ENCODE measurements at regions not wholly inside any gene's neighbourhood (a gene's known extent, or its start where the extent isn't known, plus 50 kb on each side); places are given as distances from the start of the nearest gene placed in this dataset.
"Not testable (repeated sequence)": the region's sequence is repeated elsewhere in the genome, so short reads cannot be mapped to it uniquely, and the experiment has no call there.

DNA sequence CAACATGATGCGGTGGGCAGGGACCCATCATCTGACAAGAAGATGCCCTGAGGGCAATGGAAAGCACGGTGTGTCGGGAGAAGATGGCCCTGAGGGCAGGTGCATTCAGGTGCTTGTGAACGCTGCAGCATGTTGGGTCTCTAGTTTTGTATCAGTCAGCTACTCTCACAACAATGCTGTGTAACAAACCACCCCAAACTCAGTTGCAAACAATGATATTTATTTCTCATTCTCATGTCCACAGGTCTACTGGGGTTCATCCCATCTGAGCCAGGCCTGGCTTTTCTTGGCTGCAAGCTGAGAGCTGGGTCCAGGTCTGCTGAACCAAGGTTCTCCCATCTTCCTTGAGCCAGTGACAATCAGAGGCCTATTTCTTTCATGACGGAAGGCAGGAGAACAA is 461.6 kb downstream of the PREX1 start:
- H3K36me3 ChIP-seq = no peaks in the 10 kb centered on the region
- H3K27ac ChIP-seq (replicated peaks) = no peak overlapping the region
- no peaks in the 10 kb centered on the region for H3K27me3 ChIP-seq (ENCODE audit: low read depth)
- H3K9me3 ChIP-seq (replicated peaks) = peaks cover 6% of the 10 kb centered on the region
- no peak overlapping the region for H3K4me3 ChIP-seq
- DNase-seq = no peak
- intact Hi-C loops (cut with micrococcal nuclease) = no loop called here
- TF ChIP-seq CTCF (IDR thresholded peaks at IDR 0.05; ENCODE audit: borderline replicate concordance) = no peak
- H3K4me1 ChIP-seq = peaks cover 14% of the 10 kb centered on the region

DNA sequence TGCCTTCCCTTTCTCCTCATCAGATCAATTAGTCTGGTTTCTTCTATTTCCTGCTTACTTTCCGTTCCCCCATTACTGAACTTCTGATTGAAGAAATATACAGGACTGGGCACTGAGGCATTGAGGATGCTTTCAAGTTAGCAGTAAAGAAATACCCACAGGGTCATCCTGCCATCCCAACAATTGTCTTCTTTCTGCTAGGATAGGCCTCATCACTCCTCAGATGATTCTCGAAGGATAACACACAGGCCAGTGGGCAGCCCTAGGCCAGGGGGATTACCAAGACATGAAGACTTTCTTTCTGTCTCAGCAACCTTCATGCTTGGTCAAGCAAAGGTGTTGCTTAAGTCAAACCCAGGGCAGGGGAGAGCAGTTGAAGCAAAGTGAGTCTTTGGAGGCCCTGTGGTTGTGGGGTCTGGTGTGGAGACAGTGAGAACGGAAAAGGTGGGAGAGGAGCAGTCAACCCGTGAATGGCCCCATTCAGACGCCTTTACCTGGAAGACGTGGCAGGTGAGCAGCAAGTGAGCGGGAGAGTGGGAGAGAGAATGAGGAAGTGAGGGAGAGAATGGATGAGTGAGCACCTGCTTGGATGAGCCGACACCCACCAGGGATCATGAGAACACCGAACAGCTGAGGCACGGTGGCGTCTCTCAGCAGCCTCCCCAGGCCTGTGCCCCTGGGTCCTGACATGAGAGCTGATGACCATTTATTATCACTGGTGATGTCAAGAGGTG is 462.9 kb downstream of the PREX1 start:
- Histone ChIP-seq H3K4me3 (no peak overlapping the region), H3K27me3 (ENCODE audit: low read depth) (no peaks in the 10 kb centered on the region), H3K27ac (replicated peaks) (no peak overlapping the region), H3K9me3 (replicated peaks) (peaks cover 6% of the 10 kb centered on the region), H3K4me1 (peaks cover 14% of the 10 kb centered on the region), H3K36me3 (no peaks in the 10 kb centered on the region)
- TF ChIP-seq CTCF (IDR thresholded peaks at IDR 0.05; ENCODE audit: borderline replicate concordance) = no peak
- DNase-seq = no peak
- intact Hi-C loops (cut with micrococcal nuclease) = no loop called here

DNA sequence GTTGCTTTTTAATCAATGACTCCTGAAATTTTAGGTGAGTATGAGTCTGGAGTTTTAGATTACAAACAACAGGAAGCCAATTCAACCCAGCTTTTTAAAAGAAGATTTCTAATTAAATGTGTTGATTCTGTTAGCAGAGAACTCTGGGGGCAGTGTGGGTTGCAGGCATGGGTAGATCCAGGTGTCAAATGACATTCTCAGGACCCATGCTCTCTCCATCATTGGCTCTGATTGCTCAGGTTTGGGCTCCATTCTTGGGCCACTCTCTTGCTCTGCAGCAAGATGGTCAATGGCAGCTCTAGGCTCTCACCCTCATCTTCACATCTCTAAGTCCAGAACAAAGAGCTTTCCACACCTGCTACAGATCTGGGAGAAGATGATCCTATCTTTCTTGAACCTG is 463.7 kb downstream of the PREX1 start:
- intact Hi-C loops (cut with micrococcal nuclease) = no loop called here
- no peaks in the 10 kb centered on the region for H3K36me3 ChIP-seq
- TF ChIP-seq CTCF (IDR thresholded peaks at IDR 0.05; ENCODE audit: borderline replicate concordance) = no peak
- H3K4me1 ChIP-seq = peaks cover 12% of the 10 kb centered on the region
- H3K4me3 ChIP-seq = no peak overlapping the region
- no peak overlapping the region for H3K27ac ChIP-seq (replicated peaks)
- peaks cover 6% of the 10 kb centered on the region for H3K9me3 ChIP-seq (replicated peaks)
- DNase-seq = no peak
- no peaks in the 10 kb centered on the region for H3K27me3 ChIP-seq (ENCODE audit: low read depth)

GRCh38 chr20:48360342-48360975 is 467.3 kb downstream of the PREX1 start:
- no peaks in the 10 kb centered on the region for H3K27me3 ChIP-seq (ENCODE audit: low read depth)
- H3K27ac ChIP-seq (replicated peaks) = no peak overlapping the region
- TF ChIP-seq CTCF (IDR thresholded peaks at IDR 0.05; ENCODE audit: borderline replicate concordance) = no peak
- no peak overlapping the region for H3K4me3 ChIP-seq
- H3K4me1 ChIP-seq = no peaks in the 10 kb centered on the region
- DNase-seq = no peak
- intact Hi-C loops (cut with micrococcal nuclease) = no loop called here
- H3K9me3 ChIP-seq (replicated peaks) = no peaks in the 10 kb centered on the region
- no peaks in the 10 kb centered on the region for H3K36me3 ChIP-seq

DNA sequence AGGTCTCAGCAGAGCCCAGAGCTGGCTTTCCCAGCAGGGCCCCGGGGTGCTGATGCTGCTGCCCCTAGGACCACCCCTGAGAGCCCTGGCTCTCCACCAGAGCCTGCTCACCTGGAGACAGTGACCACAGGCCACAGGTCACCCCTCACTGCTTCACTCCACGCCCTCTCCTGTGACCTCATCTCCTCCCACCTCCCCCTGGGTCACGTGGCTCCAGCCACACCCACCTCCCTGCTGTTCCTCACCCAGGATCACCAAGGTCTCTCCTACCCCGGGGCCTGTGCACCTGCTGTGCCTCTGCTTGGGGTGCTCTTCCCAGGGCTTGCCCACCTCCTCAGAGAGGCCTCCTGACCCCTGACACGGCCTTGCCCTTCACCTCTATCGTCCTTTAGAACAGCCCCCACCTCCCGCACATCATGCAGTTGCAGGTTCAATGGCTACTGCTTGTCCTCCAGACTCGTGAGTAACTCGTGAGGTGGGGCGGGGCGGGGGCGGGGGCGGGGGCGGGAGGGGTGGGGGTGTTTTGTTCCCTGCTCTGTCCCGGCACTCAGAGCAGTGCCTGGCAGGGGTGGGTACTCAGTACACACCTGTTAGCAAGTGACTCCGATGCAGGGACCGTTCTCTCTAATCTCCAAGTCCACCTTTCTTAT is 468.0 kb downstream of the PREX1 start:
- no peaks in the 10 kb centered on the region for H3K27me3 ChIP-seq (ENCODE audit: low read depth)
- intact Hi-C loops (cut with micrococcal nuclease) = no loop called here
- H3K4me3 ChIP-seq = no peak overlapping the region
- H3K9me3 ChIP-seq (replicated peaks) = peaks cover 2% of the 10 kb centered on the region
- no peaks in the 10 kb centered on the region for H3K4me1 ChIP-seq
- no peak for TF ChIP-seq CTCF (IDR thresholded peaks at IDR 0.05; ENCODE audit: borderline replicate concordance)
- no peaks in the 10 kb centered on the region for H3K36me3 ChIP-seq
- H3K27ac ChIP-seq (replicated peaks) = no peak overlapping the region
- DNase-seq = no peak

DNA sequence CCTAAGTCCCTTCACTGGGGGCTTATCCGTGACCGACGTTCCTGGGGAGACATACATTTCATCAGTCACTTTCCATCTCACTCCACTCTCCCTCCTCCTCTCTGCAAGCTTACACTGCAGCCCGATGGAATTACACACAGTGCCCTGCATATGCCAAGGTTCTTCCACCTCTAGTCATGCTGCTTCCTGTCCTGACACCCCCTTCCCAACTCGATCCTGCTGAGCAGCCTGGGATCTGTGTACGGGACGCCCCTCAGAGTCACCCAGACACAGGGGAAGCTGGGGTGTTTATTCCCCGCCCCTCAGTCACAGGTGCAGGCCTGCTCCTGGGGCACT is 468.8 kb downstream of the PREX1 start:
- H3K36me3 ChIP-seq; H3K27me3 ChIP-seq (ENCODE audit: low read depth); DNase-seq; H3K4me3 ChIP-seq; intact Hi-C loops (cut with micrococcal nuclease); H3K27ac ChIP-seq (replicated peaks); H3K4me1 ChIP-seq: not testable (repeated sequence)
- H3K9me3 ChIP-seq (replicated peaks) = peaks cover 10% of the 10 kb centered on the region
